ENCODE measurements at regions not wholly inside any gene's neighbourhood (a gene's known extent, or its start where the extent isn't known, plus 50 kb on each side); places are given as distances from the start of the nearest gene placed in this dataset.
"Not testable (repeated sequence)": the region's sequence is repeated elsewhere in the genome, so short reads cannot be mapped to it uniquely, and the experiment has no call there.

GRCh38 chr16:21344361-21344912 lies 66.3 kb upstream of the CRYM start:
- H3K9me3 ChIP-seq (replicated peaks in 1 of 3); H3K27me3 ChIP-seq; H3K4me1 ChIP-seq (replicated peaks in 1 of 2); DNase-seq; intact Hi-C loops (cut with DNase I); H3K27ac ChIP-seq; H3K36me3 ChIP-seq (replicated peaks in 1 of 2); H3K4me3 ChIP-seq: not testable (repeated sequence)
- WGBS, 4 donors = 92 to 97% (median 93%) methylated on average over 9 to 12 of the region's 12 CpGs

- WGBS, 4 donors = 91 to 99% (median 96%) methylated on average over 3 of the region's 3 CpGs
- no peaks in the 10 kb centered on the region for H3K4me1 ChIP-seq (replicated peaks in 1 of 2)
- no peaks in the 10 kb centered on the region for H3K36me3 ChIP-seq (replicated peaks in 1 of 2)
- H3K27ac ChIP-seq = no peak overlapping the region
- H3K4me3 ChIP-seq = no peak overlapping the region
- intact Hi-C loops (cut with DNase I) = no loop called here
- H3K27me3 ChIP-seq = no peaks in the 10 kb centered on the region
- TF ChIP-seq POLR2A (IDR thresholded peaks at IDR 0.05) (no peak), CTCF (IDR thresholded peaks at IDR 0.05) (no peak)
- no peaks in the 10 kb centered on the region for H3K9me3 ChIP-seq (replicated peaks in 1 of 3)
- no peak for DNase-seq
Observed at GRCh38 chr16:21341101-21341500, 63.0 kb upstream of the CRYM start.

GRCh38 chr16:21339941-21340340 lies 61.9 kb upstream of the CRYM start:
- Histone ChIP-seq H3K27me3 (no peaks in the 10 kb centered on the region), H3K4me1 (replicated peaks in 1 of 2) (no peaks in the 10 kb centered on the region), H3K36me3 (replicated peaks in 1 of 2) (no peaks in the 10 kb centered on the region), H3K9me3 (replicated peaks in 1 of 3) (no peaks in the 10 kb centered on the region), H3K27ac (no peak overlapping the region), H3K4me3 (no peak overlapping the region)
- no peak for DNase-seq
- intact Hi-C loops (cut with DNase I) = no loop called here
- TF ChIP-seq POLR2A (IDR thresholded peaks at IDR 0.05) (no peak), CTCF (IDR thresholded peaks at IDR 0.05) (no peak)

- 85 to 94% (median 87%) methylated on average over 4 of the region's 4 CpGs for WGBS, 4 donors
- no peak overlapping the region for H3K4me3 ChIP-seq
- no peak overlapping the region for H3K27ac ChIP-seq
- intact Hi-C loops (cut with DNase I) = no loop called here
- DNase-seq = no peak
- TF ChIP-seq POLR2A (IDR thresholded peaks at IDR 0.05) (no peak), CTCF (IDR thresholded peaks at IDR 0.05) (no peak)
- H3K4me1 ChIP-seq (replicated peaks in 1 of 2) = no peaks in the 10 kb centered on the region
- H3K27me3 ChIP-seq = no peaks in the 10 kb centered on the region
- no peaks in the 10 kb centered on the region for H3K9me3 ChIP-seq (replicated peaks in 1 of 3)
- H3K36me3 ChIP-seq (replicated peaks in 1 of 2) = no peaks in the 10 kb centered on the region
Observed at GRCh38 chr16:21339269-21339641, 61.2 kb upstream of the CRYM start.

GRCh38 chr16:21338537-21339268 lies 60.6 kb upstream of the CRYM start:
- intact Hi-C loops (cut with DNase I) = no loop called here
- no peak overlapping the region for H3K4me3 ChIP-seq
- DNase-seq = no peak
- no peaks in the 10 kb centered on the region for H3K27me3 ChIP-seq
- H3K4me1 ChIP-seq (replicated peaks in 1 of 2) = no peaks in the 10 kb centered on the region
- H3K27ac ChIP-seq = no peak overlapping the region
- H3K9me3 ChIP-seq (replicated peaks in 1 of 3) = no peaks in the 10 kb centered on the region
- WGBS, 4 donors = 91 to 95% (median 93%) methylated on average over 6 of the region's 6 CpGs
- no peaks in the 10 kb centered on the region for H3K36me3 ChIP-seq (replicated peaks in 1 of 2)
- TF ChIP-seq POLR2A (IDR thresholded peaks at IDR 0.05) (no peak), CTCF (IDR thresholded peaks at IDR 0.05) (no peak)

Measured in adrenal gland (tissue), 9 donors.